GM12878 (cell line): ENCODE measurements at regions not wholly inside any gene's neighbourhood (a gene's known extent, or its start where the extent isn't known, plus 50 kb on each side); places are given as distances from the start of the nearest gene placed in this dataset.

Source experiments
- ATAC-seq: fragments of 200-7000 bp; cut with Tn5 transposase; 3 replicates; pipeline ENCODE4 v1.9.1; 2020; ENCODE audit warnings: mild to moderate bottlenecking, moderate library complexity
- BruUV-seq: library from RNA; stranded (reverse); fragments of 400-500 nt; replicated peaks from 2 replicates; lab custom pipeline; 2021; lab: Mats Ljungman, UMichigan
- CTCF ChIA-PET: fragments of 300-600 bp; sonication (Branson Sonifier 250); formaldehyde crosslinking; extraction: SDS; loops from one replicate; lab custom pipeline; 2021; ENCODE audit warnings: inconsistent platforms; lab: Yijun Ruan, JAX
- POLR2A ChIA-PET: fragments of 350-600 bp; formaldehyde crosslinking; extraction: SDS; loops from one replicate; lab custom pipeline; 2021; ENCODE audit warnings: inconsistent platforms; lab: Charles Lee
- RAD21 ChIA-PET: fragments of 300-600 bp; sonication (Branson Sonifier 250); formaldehyde crosslinking; loops from one replicate; lab custom pipeline; 2023; ENCODE audit warnings: antibody characterized with exemption; ENCODE audit not compliant: unreplicated experiment; lab: Charles Lee
- SMC1A ChIA-PET: fragments of 300-600 bp; sonication (Branson Sonifier 250); formaldehyde crosslinking; loops from one replicate; lab custom pipeline; 2023; ENCODE audit not compliant: unreplicated experiment, uncharacterized antibody; lab: Charles Lee
- DNase-seq: peaks from one replicate; pipeline ENCODE4 v3.0.0-alpha.2; 2011; ENCODE audit warnings: low read depth, low spot score
- FAIRE-seq: peaks from 3 replicates; lab custom pipeline; 2011; peaks lifted over from hg19 to GRCh38; lab: Jason Lieb, UNC
- H2AFZ ChIP-seq: 2 replicates; pipeline ENCODE4 v1.6.0; 2011; ENCODE audit warnings: low read depth, low read length, control low read depth; ENCODE audit not compliant: control insufficient read depth
- H3K27ac ChIP-seq: 2 replicates; pipeline ENCODE4 v1.5.1; 2011; ENCODE audit warnings: control low read depth; ENCODE audit not compliant: control insufficient read depth, insufficient read depth
- H3K27me3 ChIP-seq, 2 experiments: replicated peaks in 1 of 2; 2 replicates each; pipeline versions ENCODE4 v1.6.0 to v1.6.1; 2011; ENCODE audit warnings: low read length in 1 of 2; ENCODE audit not compliant: control insufficient read depth in 2 of 2, insufficient read depth in 2 of 2
- H3K36me3 ChIP-seq, 2 experiments: 2 replicates each; pipeline ENCODE4 v1.5.1; 2011; ENCODE audit warnings: low read length in 1 of 2; ENCODE audit not compliant: control insufficient read depth in 2 of 2, insufficient read depth in 2 of 2
- H3K4me1 ChIP-seq: 2 replicates; pipeline ENCODE4 v1.6.1; 2011; ENCODE audit warnings: mild to moderate bottlenecking, low read length, moderate library complexity, mixed read lengths; ENCODE audit not compliant: control insufficient read depth, insufficient read depth
- H3K4me2 ChIP-seq: 2 replicates; pipeline ENCODE4 v1.6.0; 2011; ENCODE audit warnings: control low read depth; ENCODE audit not compliant: control insufficient read depth, insufficient read depth
- H3K4me3 ChIP-seq: fragments of 200-600 bp; sonication (generic); 2 replicates; pipeline ENCODE4 v1.5.1; 2016
- H3K79me2 ChIP-seq: 2 replicates; pipeline ENCODE4 v1.6.0; 2011; ENCODE audit warnings: low read length; ENCODE audit not compliant: control insufficient read depth, insufficient read depth
- H3K9ac ChIP-seq: 2 replicates; pipeline ENCODE4 v1.8.0; 2011; ENCODE audit warnings: low read length, control low read depth, mixed read lengths; ENCODE audit not compliant: control insufficient read depth, insufficient read depth
- H3K9me3 ChIP-seq: replicated peaks from 3 replicates; pipeline ENCODE4 v1.5.1; 2011; ENCODE audit warnings: mild to moderate bottlenecking, low read length; ENCODE audit not compliant: control insufficient read depth, insufficient read depth
- H4K20me1 ChIP-seq: 2 replicates; pipeline ENCODE4 v1.6.0; 2011; ENCODE audit not compliant: control insufficient read depth, insufficient read depth
- BMI1 ChIP-seq: fragments of 450-650 bp; IDR thresholded peaks from 2 replicates; pipeline ENCODE4 v1.6.1; 2016; ENCODE audit warnings: mild to moderate bottlenecking, moderate library complexity, borderline replicate concordance
- EGR1 ChIP-seq, 2 experiments: IDR thresholded peaks; 1 replicate in 1 of 2; 2 replicates in 1 of 2; pipeline ENCODE4 v1.6.1; 2011 to 2012; ENCODE audit warnings: low read depth in 2 of 2, low read length in 2 of 2, borderline replicate concordance in 1 of 2, mild to moderate bottlenecking in 1 of 2, moderate library complexity in 1 of 2
- NFIC ChIP-seq: IDR thresholded peaks from 2 replicates; pipeline ENCODE4 v1.6.1; 2012; ENCODE audit warnings: low read depth, mild to moderate bottlenecking, inconsistent platforms, low read length, moderate library complexity
- SREBF1 ChIP-seq: IDR thresholded peaks from 2 replicates; pipeline ENCODE4 v1.6.1; 2012; ENCODE audit warnings: mild to moderate bottlenecking, low read length
- SRF ChIP-seq, 2 experiments: IDR thresholded peaks; 2 replicates each; pipeline ENCODE4 v1.6.1; 2011; ENCODE audit warnings: low read depth in 2 of 2, low read length in 2 of 2, mild to moderate bottlenecking in 1 of 2, moderate library complexity in 1 of 2
- TCF3 ChIP-seq: IDR thresholded peaks from 2 replicates; pipeline ENCODE4 v1.6.1; 2012; ENCODE audit warnings: low read depth, mild to moderate bottlenecking, low read length, borderline replicate concordance; ENCODE audit not compliant: insufficient read depth
- ZNF274 ChIP-seq: IDR thresholded peaks from one replicate; pipeline ENCODE4 v1.8.0; 2011; ENCODE audit not compliant: insufficient read length, insufficient read depth
- WGBS: methylation state at CpG from one replicate; pipeline ENCODE4 v1.1.6; 2016; ENCODE audit warnings: low lambda C conversion rate; ENCODE audit not compliant: insufficient replicate concordance, insufficient coverage; ENCODE audit errors: missing lambda C conversion rate; 5-methylcytosine and 5-hydroxymethylcytosine counted together
- in situ Hi-C: fragments of 300-500 bp; cut with MboI; formaldehyde crosslinking; loops from 9 replicates; pipeline ENCODE4 v1.14.3; 2018; ENCODE audit warnings: mixed read lengths
- intact Hi-C: fragments of 100-400 bp; cut with micrococcal nuclease; formaldehyde crosslinking; loops from one replicate; pipeline ENCODE4 v1.14.2; 2022; ENCODE audit not compliant: unreplicated experiment
- TF ChIP-seq, protein P1 (sequence below): fragments of 450-650 bp; IDR thresholded peaks from 2 replicates; pipeline ENCODE4 v1.6.1; 2017; ENCODE audit warnings: mild to moderate bottlenecking, moderate library complexity

GRCh38 chr16:54482892-54483574 lies 196.4 kb upstream of the IRX3 start:
- intact Hi-C loops (no loop called here), in situ Hi-C loops (no loop called here)
- Histone ChIP-seq H3K4me1 (no peaks in the 10 kb centered on the region), H3K4me3 (no peak overlapping the region), H3K4me2 (no peak overlapping the region), H3K36me3 (no peaks in the 10 kb centered on the region), H3K27me3 (no peaks in the 10 kb centered on the region), H3K79me2 (no peaks in the 10 kb centered on the region), H2AFZ (no peak overlapping the region), H3K9ac (no peak overlapping the region)
- ChIA-PET CTCF (no interaction called here), POLR2A (no interaction called here), RAD21 (no interaction called here)
- no peak for FAIRE-seq
- WGBS = 27% methylated on average over 12 of the region's 12 CpGs
- no TSS peak for BruUV-seq
- no peak for TF ChIP-seq BMI1
- no peak for TF ChIP-seq EGR1 (IDR thresholded peaks at IDR 0.05; ENCODE audit: borderline replicate concordance in 1 of 2, low read depth in 2 of 2, low read length in 2 of 2)
- TF ChIP-seq SRF (IDR thresholded peaks at IDR 0.05; ENCODE audit: low read depth in 2 of 2, low read length in 2 of 2) = no peak
- TF ChIP-seq SREBF1 = no peak
- TF ChIP-seq NFIC = no peak
- TF ChIP-seq, protein P1, sequence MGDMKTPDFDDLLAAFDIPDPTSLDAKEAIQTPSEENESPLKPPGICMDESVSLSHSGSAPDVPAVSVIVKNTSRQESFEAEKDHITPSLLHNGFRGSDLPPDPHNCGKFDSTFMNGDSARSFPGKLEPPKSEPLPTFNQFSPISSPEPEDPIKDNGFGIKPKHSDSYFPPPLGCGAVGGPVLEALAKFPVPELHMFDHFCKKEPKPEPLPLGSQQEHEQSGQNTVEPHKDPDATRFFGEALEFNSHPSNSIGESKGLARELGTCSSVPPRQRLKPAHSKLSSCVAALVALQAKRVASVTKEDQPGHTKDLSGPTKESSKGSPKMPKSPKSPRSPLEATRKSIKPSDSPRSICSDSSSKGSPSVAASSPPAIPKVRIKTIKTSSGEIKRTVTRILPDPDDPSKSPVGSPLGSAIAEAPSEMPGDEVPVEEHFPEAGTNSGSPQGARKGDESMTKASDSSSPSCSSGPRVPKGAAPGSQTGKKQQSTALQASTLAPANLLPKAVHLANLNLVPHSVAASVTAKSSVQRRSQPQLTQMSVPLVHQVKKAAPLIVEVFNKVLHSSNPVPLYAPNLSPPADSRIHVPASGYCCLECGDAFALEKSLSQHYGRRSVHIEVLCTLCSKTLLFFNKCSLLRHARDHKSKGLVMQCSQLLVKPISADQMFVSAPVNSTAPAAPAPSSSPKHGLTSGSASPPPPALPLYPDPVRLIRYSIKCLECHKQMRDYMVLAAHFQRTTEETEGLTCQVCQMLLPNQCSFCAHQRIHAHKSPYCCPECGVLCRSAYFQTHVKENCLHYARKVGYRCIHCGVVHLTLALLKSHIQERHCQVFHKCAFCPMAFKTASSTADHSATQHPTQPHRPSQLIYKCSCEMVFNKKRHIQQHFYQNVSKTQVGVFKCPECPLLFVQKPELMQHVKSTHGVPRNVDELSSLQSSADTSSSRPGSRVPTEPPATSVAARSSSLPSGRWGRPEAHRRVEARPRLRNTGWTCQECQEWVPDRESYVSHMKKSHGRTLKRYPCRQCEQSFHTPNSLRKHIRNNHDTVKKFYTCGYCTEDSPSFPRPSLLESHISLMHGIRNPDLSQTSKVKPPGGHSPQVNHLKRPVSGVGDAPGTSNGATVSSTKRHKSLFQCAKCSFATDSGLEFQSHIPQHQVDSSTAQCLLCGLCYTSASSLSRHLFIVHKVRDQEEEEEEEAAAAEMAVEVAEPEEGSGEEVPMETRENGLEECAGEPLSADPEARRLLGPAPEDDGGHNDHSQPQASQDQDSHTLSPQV = no peak
- TF ChIP-seq TCF3 = no peak
- TF ChIP-seq ZNF274 = no peak
- TF ChIP-seq, all 136 proteins: peak for 0
- DNase-seq (no peak), ATAC-seq (no peak)
- Histone ChIP-seq H3K27ac (no peak overlapping the region), H3K9me3 (no peaks in the 10 kb centered on the region), H4K20me1 (no peaks in the 10 kb centered on the region)
- SMC1A ChIA-PET = no interaction called here
